GM18508 (cell line): ENCODE measurements at regions not wholly inside any gene's neighbourhood (a gene's known extent, or its start where the extent isn't known, plus 50 kb on each side); places are given as distances from the start of the nearest gene placed in this dataset.

ENCODE experiments used
- ATAC-seq: cut with Tn5 transposase; IDR thresholded peaks from one replicate; pipeline ENCODE4 v1.9.1; 2021; ENCODE audit warnings: moderate number of reproducible peaks; ENCODE audit not compliant: insufficient read depth, unreplicated experiment

DNA sequence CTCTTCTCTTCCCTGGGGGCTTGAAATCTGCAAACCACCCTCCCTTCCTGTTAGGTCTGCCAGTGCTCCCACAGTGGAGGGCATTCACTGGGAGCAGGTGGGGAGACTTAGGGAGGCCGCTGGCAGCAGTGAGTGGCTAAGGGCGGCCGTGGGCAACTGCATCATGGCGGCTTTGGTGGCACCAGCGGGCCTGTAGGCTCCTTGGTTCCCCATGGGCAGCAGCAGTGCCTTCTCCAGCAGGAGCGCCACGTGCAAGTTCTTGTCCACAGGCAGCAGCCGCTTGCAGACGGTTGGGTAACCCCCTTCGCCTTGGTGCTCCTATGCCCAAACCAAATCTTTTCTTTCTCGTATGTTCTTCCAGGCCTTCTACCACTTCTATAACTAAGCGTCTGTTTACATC is 158.2 kb downstream of the SREK1 start:
- no peak for ATAC-seq

GRCh38 chr5:66306105-66306843 is 162.2 kb downstream of the SREK1 start:
- ATAC-seq = no peak

DNA sequence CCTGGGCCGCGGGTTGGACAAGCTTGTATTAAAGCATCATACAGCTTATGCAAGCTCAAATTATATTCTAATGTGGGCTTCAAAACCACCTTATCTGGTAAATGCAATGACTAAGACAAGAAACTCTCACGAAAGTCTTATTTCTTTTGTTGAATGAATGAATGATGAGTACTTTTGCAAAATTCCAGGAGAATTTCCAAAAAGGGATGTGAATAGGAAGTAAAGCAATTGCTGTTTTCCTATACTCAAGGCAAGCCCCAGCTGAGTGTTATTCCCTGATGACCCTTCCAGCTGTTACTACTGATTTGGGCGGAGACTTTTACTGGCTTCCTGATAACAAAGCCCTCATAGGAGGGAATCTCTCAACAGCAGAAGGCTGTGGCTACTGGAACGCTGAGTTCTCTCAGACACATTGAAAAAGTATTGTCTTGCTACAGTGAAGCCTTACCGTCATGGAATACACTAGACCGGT is 162.8 kb downstream of the SREK1 start:
- ATAC-seq = no peak

DNA sequence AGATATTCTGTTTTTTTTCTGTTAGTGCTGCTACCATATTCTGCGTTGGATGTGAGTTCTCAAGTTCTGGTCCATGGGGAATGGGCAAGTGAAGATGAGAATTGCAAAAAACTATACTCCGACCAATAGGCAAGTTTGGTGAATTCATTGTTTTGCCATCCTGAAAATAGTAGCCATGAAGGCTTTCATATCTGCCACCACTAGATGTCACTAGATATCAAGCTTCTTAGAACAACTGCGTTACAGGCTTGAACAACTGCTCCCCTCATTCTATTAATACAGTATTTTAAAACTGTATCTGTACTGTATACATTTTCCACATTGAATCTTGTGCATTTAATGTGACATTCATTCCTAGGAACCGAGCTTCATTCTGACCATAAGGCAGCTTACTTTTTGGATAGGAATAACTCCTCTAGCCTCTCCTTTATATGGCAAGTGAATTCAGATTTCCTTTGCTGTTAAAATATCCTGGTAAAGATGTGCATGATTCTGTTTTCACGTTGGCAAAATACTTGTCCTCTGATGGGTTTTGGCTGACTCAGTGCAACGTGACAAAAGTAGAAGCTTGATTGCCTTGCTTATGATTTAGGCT is 163.6 kb downstream of the SREK1 start:
- ATAC-seq = peak; percentile 70

GRCh38 chr5:66312266-66312665 is 168.2 kb downstream of the SREK1 start:
- ATAC-seq = no peak

- ATAC-seq = no peak
Observed at GRCh38 chr5:66315784-66316183, 171.7 kb downstream of the SREK1 start.

GRCh38 chr5:66322786-66323528 is 178.9 kb downstream of the SREK1 start:
- ATAC-seq = no peak

GRCh38 chr5:66323529-66323895 is 179.4 kb downstream of the SREK1 start:
- no peak for ATAC-seq

DNA sequence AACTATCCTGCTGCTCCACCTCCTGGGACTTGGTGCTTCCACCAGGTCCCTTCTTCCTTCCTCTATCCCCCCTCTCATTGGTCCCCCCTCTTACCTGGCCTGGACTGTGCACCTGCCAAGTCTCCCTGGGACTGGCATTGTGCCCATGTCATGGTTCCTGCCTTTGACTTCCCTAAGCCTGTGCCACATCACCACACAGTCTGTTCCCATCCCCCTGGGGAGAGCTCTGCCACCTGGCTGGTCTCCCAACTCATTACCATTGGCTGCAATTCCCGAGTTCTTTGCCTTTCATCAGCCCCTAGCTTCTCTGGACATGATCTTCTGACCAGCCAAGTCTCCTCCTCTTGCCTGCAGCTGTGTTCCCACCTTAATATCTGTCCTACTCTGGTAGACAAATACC is 180.3 kb downstream of the SREK1 start:
- ATAC-seq = no peak

DNA sequence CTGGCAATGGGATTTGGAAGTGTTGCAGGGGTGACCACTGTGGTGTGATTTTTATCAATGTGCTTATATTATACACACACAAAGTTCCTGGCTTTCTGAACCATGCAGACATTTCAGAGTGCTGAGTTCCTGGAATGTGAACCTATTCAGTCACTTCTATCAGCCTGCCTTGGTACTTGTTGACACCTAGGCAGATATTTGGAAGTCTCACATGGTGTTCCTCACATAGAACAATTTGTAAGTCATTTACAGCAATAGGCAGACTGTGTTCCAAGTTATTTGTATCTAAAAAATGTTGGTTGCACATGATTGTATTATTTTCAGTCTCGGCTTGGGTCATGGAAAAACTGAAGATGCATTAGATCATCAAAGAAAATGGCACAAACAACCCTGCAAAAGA is 182.2 kb downstream of the SREK1 start:
- ATAC-seq = no peak

DNA sequence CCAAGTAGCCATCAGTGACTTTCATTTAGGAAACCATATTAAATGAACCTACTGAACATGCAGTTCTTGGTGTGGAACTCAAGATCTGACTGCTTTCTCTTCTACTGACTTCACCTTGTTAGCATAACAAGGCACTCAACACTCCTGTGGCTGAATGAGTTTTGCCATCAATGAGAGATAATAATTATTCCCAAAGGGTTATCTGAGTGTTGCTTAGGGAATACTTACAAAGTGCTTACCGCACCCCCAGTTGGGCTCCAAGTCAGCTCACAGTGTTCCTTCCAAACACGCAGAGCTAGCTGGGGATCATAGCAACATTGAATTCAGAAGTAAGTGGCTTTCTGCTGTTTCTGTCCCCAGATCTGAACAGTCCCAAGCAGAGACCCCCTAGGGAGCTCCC is 182.9 kb downstream of the SREK1 start:
- ATAC-seq = no peak

- ATAC-seq = no peak
Observed at GRCh38 chr5:66329078-66329477, 185.0 kb downstream of the SREK1 start.

DNA sequence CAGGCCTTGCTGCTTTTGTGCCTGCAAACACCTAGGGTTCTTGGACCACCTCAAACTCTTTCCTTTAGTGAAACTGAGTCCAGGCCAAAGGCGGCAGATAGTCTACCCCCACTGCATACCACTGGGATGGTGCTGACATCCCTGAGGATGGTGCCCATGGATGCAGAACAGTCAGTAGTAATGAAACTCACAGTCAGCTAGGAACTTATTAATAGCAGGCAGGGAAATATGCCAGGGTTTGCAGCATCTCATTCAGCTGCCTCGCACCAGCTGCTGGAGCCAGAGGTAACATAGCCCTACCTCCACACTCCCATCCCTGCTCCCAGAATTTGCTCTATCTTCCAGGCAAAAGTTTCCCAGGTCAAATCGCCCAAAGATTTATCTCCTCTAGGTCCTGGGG is 189.1 kb downstream of the SREK1 start:
- ATAC-seq = no peak

DNA sequence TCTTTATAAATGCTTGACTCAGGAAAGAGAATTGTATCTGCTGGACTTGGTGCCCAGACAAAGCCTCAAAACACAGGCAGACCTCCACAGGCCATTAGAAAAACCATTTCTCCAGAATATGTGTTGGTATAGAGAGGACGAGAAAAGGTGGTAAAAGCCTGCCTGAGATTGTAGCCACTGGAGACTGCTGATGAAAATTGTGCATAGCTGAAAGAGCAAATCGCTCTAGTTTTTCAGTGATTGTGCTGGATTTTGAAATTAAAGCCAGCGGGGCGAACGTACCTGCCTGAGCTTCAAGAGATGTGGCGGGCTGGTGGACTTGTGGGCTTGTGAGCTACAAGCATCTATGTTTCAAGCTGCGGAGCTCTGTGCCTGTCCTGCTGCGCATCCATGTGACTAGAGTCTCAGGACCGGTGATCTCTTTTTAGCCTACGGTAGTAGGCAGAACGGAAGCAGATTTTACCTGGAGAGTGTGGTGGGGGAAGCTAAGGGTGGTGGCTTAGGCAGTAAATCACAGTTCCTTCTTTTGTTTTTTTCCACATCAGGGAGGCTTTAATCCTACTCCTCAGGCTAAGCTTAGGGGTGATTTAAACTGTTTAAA is 193.6 kb downstream of the SREK1 start:
- no peak for ATAC-seq

- ATAC-seq = no peak
Observed at GRCh38 chr5:66338828-66339227, 194.7 kb downstream of the SREK1 start.

- ATAC-seq = no peak
Observed at GRCh38 chr5:66339896-66340295, 195.8 kb downstream of the SREK1 start.

GRCh38 chr5:66340786-66341185 is 196.7 kb downstream of the SREK1 start:
- no peak for ATAC-seq

DNA sequence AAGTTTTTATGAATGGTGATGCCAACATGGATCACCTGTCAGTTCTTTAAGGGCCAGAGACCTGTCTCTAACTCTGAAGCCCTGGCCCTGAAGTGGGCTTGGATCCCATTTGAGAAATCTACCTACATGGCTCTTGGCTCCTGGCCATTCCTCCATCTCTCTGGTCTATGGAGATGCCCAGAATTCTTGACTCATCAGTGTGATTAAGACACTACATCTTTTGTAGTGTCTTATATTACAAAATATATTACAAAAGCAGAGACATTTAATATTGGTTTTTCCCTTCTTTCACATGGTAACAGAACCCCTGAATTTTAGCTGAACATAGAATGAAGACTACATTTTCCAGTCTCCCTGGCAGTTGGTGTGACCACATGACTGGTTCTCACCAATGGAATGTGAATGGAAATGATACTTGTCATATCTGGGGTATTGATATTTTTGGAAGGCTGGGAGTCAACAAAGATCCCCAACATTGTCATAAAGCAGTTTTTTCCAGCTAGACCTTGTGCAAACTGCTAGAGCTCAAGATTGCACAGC is 198.3 kb downstream of the SREK1 start:
- ATAC-seq = no peak

DNA sequence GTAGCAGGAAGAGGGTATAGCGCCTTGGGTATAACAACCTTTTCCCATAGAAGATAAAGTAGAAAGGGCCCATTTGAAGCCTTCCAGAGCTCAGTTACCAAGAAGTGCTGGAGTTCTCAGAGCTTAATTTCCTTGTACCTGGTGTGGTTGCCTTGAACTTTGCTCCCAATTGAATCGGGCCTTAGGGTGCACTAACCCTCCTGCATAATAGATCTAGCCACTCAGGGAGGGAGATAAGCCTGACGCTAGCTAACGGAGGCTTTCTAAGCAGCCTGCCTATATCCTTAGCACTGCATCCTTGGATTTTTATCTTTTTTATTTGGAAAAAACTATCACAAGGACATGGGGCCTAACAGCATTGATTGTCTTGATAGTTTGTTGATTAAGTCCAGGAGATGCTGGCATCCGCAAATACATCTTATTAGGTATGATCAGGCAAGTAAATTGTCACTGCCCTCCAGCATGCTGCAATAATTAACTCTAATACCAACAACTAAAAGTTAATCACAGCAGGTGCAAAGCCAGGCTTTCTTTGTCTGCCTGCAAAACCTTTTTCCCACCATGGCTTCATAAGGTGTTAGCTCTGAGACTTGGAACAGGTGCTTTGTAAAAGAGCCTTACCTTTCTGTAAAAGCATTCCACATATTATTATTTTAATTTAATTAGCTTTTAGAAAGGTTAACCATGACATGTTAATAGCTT is 199.4 kb downstream of the SREK1 start:
- ATAC-seq = no peak

DNA sequence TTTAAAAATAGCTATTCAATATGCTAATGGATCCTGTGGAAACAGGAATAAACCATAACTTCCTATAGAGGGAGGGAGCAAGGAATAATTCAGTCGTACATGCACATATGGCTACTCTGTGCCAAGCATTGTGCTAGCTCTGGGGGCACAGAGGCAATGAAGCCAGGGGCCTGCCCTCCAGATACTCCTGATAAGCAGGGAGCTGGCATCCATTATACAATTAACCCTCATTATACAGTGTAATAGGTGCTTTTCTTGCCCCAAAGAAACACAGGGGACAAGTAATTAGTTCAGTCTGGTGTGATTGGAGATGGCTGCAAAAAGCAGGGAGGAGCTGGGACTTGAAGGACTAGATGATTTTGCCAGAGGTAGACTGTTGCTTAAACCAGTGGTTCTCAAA is 200.4 kb downstream of the SREK1 start:
- ATAC-seq = no peak
